SU-DHL-6 (cell line): ENCODE measurements at regions not wholly inside any gene's neighbourhood (a gene's known extent, or its start where the extent isn't known, plus 50 kb on each side); places are given as distances from the start of the nearest gene placed in this dataset.

Experiments used
- H2AFZ ChIP-seq: fragments of 200-600 bp; sonication (generic); 2 replicates; pipeline ENCODE4 v1.6.1; 2014; ENCODE audit warnings: low read depth, mild to moderate bottlenecking, moderate library complexity, mixed read lengths, antibody characterized with exemption, low read length; ENCODE audit not compliant: severe bottlenecking
- H3F3A ChIP-seq: fragments of 200-600 bp; shearing (Covaris generic); 2 replicates; pipeline ENCODE4 v1.6.0; 2016; ENCODE audit warnings: antibody characterized with exemption, mild to moderate bottlenecking; ENCODE audit not compliant: insufficient read depth
- H3K27ac ChIP-seq: fragments of 200-600 bp; sonication (generic); 2 replicates; pipeline ENCODE4 v1.5.1; 2016; ENCODE audit warnings: low read depth, mild to moderate bottlenecking, low read length, moderate library complexity, mixed read lengths
- H3K27me3 ChIP-seq: fragments of 200-600 bp; sonication (generic), shearing (Covaris generic); 2 replicates; pipeline ENCODE4 v1.6.0; 2014; ENCODE audit warnings: mild to moderate bottlenecking, low read length
- H3K36me3 ChIP-seq: fragments of 200-600 bp; sonication (generic); 2 replicates; pipeline ENCODE4 v1.6.1; 2014; ENCODE audit warnings: mild to moderate bottlenecking, low read length, mixed read lengths
- H3K4me2 ChIP-seq: fragments of 300-600, 200-600 bp; shearing (Covaris generic), sonication (generic); 2 replicates; pipeline ENCODE4 v1.6.0; 2014; ENCODE audit warnings: low read length, low read depth, mild to moderate bottlenecking; ENCODE audit not compliant: poor library complexity, severe bottlenecking
- H3K4me3 ChIP-seq: fragments of 200-600 bp; sonication (generic); 2 replicates; pipeline ENCODE4 v1.5.1; 2014; ENCODE audit warnings: antibody characterized with exemption, low read length, mild to moderate bottlenecking, mixed read lengths; ENCODE audit not compliant: insufficient read depth, poor library complexity, severe bottlenecking
- H3K79me2 ChIP-seq: fragments of 200-600 bp; sonication (generic); 2 replicates; pipeline ENCODE4 v1.6.1; 2014; ENCODE audit warnings: mild to moderate bottlenecking, low read length, moderate library complexity; ENCODE audit not compliant: insufficient read depth
- H3K9ac ChIP-seq: fragments of 200-600 bp; sonication (generic); 2 replicates; pipeline ENCODE4 v1.7.0; 2014; ENCODE audit warnings: mild to moderate bottlenecking, low read length
- H3K9me2 ChIP-seq: fragments of 200-600 bp; sonication (generic); replicated peaks from 2 replicates; pipeline ENCODE4 v1.6.1; 2014; ENCODE audit warnings: low read length; ENCODE audit not compliant: insufficient read depth
- H3K9me3 ChIP-seq: fragments of 200-600 bp; sonication (generic); 2 replicates; pipeline ENCODE4 v1.6.1; 2014; ENCODE audit warnings: low read length, mixed read lengths; ENCODE audit not compliant: insufficient read depth
- H4K20me1 ChIP-seq: fragments of 200-600 bp; sonication (generic); 2 replicates; pipeline ENCODE4 v1.6.1; 2014; ENCODE audit warnings: low read depth, mild to moderate bottlenecking, antibody characterized with exemption, low read length, moderate library complexity, mixed read lengths
- EZH2phosphoT487 ChIP-seq: fragments of 200-600 bp; sonication (generic), shearing (Covaris generic); conservative IDR thresholded peaks from 2 replicates; pipeline ENCODE4 v1.6.1; 2018; ENCODE audit warnings: mild to moderate bottlenecking, antibody characterized with exemption, low read length, moderate library complexity, mixed read lengths
- TF ChIP-seq, protein P1 (sequence below): fragments of 200-600 bp; sonication (generic); IDR thresholded peaks from one replicate; pipeline ENCODE4 v1.5.1; 2017; ENCODE audit warnings: antibody characterized with exemption, mild to moderate bottlenecking, low read length, moderate library complexity; ENCODE audit not compliant: insufficient read depth, poor library complexity, severe bottlenecking

DNA sequence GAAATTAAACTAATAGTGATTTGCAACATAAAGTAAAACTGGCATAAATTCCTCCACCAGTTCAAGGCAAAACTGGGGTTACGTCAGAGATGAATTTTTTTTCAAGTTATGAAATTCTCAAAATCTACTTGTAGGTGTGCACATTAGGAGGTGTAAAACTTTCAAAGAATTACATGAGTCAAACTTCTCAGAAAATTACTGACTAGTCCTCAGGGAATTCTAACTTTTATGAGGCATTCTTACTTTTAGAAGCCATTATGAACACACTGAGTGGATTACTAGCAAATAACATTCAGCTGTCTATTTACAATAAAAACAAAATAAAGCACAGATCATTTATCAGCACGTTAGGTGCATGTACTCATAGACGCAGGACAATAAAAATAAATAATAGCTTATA lies 348.7 kb downstream of the CDH11 start:
- Histone ChIP-seq H4K20me1 (no peaks in the 10 kb centered on the region), H2AFZ (no peak overlapping the region), H3K27ac (no peak overlapping the region), H3K4me2 (no peak overlapping the region), H3K9me3 (no peaks in the 10 kb centered on the region), H3K79me2 (no peaks in the 10 kb centered on the region), H3K9ac (no peak overlapping the region), H3K27me3 (no peaks in the 10 kb centered on the region), H3K9me2 (no peaks in the 10 kb centered on the region), H3K4me3 (no peak overlapping the region), H3F3A (no peaks in the 10 kb centered on the region), H3K36me3 (no peaks in the 10 kb centered on the region)
- TF ChIP-seq, protein P1, sequence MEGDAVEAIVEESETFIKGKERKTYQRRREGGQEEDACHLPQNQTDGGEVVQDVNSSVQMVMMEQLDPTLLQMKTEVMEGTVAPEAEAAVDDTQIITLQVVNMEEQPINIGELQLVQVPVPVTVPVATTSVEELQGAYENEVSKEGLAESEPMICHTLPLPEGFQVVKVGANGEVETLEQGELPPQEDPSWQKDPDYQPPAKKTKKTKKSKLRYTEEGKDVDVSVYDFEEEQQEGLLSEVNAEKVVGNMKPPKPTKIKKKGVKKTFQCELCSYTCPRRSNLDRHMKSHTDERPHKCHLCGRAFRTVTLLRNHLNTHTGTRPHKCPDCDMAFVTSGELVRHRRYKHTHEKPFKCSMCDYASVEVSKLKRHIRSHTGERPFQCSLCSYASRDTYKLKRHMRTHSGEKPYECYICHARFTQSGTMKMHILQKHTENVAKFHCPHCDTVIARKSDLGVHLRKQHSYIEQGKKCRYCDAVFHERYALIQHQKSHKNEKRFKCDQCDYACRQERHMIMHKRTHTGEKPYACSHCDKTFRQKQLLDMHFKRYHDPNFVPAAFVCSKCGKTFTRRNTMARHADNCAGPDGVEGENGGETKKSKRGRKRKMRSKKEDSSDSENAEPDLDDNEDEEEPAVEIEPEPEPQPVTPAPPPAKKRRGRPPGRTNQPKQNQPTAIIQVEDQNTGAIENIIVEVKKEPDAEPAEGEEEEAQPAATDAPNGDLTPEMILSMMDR = no peak
- no peak for TF ChIP-seq EZH2phosphoT487

DNA sequence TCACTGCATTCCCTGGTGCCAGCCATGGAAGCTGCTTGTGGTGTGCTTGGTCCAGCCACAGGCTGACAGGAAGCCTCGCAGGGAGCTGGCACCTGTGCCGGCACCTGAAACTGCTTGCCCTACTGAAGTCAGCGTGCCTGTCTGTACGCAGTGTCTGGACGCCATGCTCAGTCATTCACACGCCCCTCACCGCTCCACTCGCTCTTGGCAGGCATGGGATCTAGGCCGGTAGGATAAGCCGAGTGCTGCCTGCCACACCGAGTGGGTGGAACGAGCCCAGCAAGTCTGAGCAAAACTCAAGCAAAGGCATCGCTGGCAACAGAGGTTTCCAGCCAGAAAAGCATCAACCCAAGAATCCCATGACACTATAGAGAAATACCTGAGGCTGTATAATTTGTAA lies 350.6 kb downstream of the CDH11 start:
- Histone ChIP-seq H3K27me3 (no peaks in the 10 kb centered on the region), H3F3A (no peaks in the 10 kb centered on the region), H2AFZ (no peak overlapping the region), H3K36me3 (no peaks in the 10 kb centered on the region), H3K79me2 (no peaks in the 10 kb centered on the region), H3K9me2 (no peaks in the 10 kb centered on the region), H3K4me3 (no peak overlapping the region), H3K4me2 (no peak overlapping the region), H3K9me3 (no peaks in the 10 kb centered on the region), H3K9ac (no peak overlapping the region), H4K20me1 (no peaks in the 10 kb centered on the region), H3K27ac (no peak overlapping the region)
- TF ChIP-seq, protein P1 = no peak
- TF ChIP-seq EZH2phosphoT487 = no peak

DNA sequence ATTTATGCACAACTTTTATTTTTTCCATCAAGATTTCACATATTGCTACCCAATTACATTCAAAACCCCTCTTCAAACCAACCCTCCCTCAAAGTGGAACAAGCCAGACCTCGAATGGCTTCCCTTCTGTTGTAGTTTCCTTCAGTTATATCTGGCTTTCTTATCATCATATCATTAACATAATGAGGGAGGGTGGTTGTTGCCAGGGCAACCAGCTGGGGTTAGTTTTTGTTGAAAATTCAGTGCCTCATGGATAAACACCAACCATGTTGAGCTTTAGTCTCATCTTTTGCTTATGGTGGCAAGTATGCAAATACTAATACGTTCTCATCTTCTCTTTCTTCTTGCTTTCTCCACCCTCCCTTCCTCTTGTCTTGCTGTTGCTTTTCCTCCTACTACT lies 359.7 kb downstream of the CDH11 start:
- no peaks in the 10 kb centered on the region for H4K20me1 ChIP-seq
- H3K79me2 ChIP-seq = no peaks in the 10 kb centered on the region
- H3K9ac ChIP-seq = no peak overlapping the region
- no peak for TF ChIP-seq EZH2phosphoT487
- TF ChIP-seq, protein P1 = no peak
- no peaks in the 10 kb centered on the region for H3K36me3 ChIP-seq
- H2AFZ ChIP-seq = no peak overlapping the region
- no peak overlapping the region for H3K27ac ChIP-seq
- H3K9me2 ChIP-seq = no peaks in the 10 kb centered on the region
- H3K4me3 ChIP-seq = no peak overlapping the region
- no peaks in the 10 kb centered on the region for H3K9me3 ChIP-seq
- no peaks in the 10 kb centered on the region for H3F3A ChIP-seq
- no peaks in the 10 kb centered on the region for H3K27me3 ChIP-seq
- H3K4me2 ChIP-seq = no peak overlapping the region
